Glutamatergic neuron (in vitro differentiated cells): ENCODE measurements at regions not wholly inside any gene's neighbourhood (a gene's known extent, or its start where the extent isn't known, plus 50 kb on each side); places are given as distances from the start of the nearest gene placed in this dataset.

Experiments used
- DNase-seq: peaks from one replicate; pipeline ENCODE4 v3.0.0; 2022
- H3K27ac Mint-ChIP-seq: one replicate; pipeline ENCODE4 v1.8.0; 2020; ENCODE audit warnings: mild to moderate bottlenecking, mixed read lengths, inconsistent platforms; ENCODE audit not compliant: unreplicated experiment
- H3K27me3 Mint-ChIP-seq: one replicate; pipeline ENCODE4 v1.8.0; 2020; ENCODE audit warnings: mild to moderate bottlenecking, moderate library complexity, mixed read lengths, inconsistent platforms; ENCODE audit not compliant: unreplicated experiment
- H3K36me3 Mint-ChIP-seq: one replicate; pipeline ENCODE4 v1.8.0; 2020; ENCODE audit warnings: mild to moderate bottlenecking, mixed read lengths, inconsistent platforms; ENCODE audit not compliant: unreplicated experiment
- H3K4me1 Mint-ChIP-seq: one replicate; pipeline ENCODE4 v1.8.0; 2020; ENCODE audit warnings: mild to moderate bottlenecking, low read depth, mixed read lengths, inconsistent platforms; ENCODE audit not compliant: unreplicated experiment
- H3K4me3 Mint-ChIP-seq: one replicate; pipeline ENCODE4 v1.8.0; 2020; ENCODE audit warnings: mild to moderate bottlenecking, mixed read lengths, inconsistent platforms; ENCODE audit not compliant: unreplicated experiment
- H3K9me3 Mint-ChIP-seq: one replicate; pipeline ENCODE4 v1.8.0; 2020; ENCODE audit warnings: mild to moderate bottlenecking, moderate library complexity, mixed read lengths, inconsistent platforms; ENCODE audit not compliant: unreplicated experiment
- CTCF ChIP-seq: fragments of 200-600 bp; sonication (generic); IDR thresholded peaks from one replicate; pipeline ENCODE4 v1.5.0; 2021; ENCODE audit not compliant: partially characterized antibody, unreplicated experiment

GRCh38 chr11:122313581-122313980 is 197.6 kb upstream of the BLID start:
- Mint-ChIP-seq H3K9me3 (no peaks in the 10 kb centered on the region), H3K27me3 (no peaks in the 10 kb centered on the region), H3K4me3 (no peak overlapping the region), H3K27ac (no peak overlapping the region), H3K36me3 (no peaks in the 10 kb centered on the region), H3K4me1 (no peaks in the 10 kb centered on the region)
- no peak for DNase-seq
- no peak for TF ChIP-seq CTCF

GRCh38 chr11:122311216-122311755 is 195.3 kb upstream of the BLID start:
- Mint-ChIP-seq H3K4me1 (no peaks in the 10 kb centered on the region), H3K36me3 (no peaks in the 10 kb centered on the region), H3K9me3 (no peaks in the 10 kb centered on the region), H3K27ac (no peak overlapping the region), H3K4me3 (no peak overlapping the region), H3K27me3 (no peaks in the 10 kb centered on the region)
- no peak for TF ChIP-seq CTCF
- DNase-seq: no peak

GRCh38 chr11:122310766-122311165 is 194.8 kb upstream of the BLID start:
- no peaks in the 10 kb centered on the region for H3K9me3 Mint-ChIP-seq
- H3K36me3 Mint-ChIP-seq: no peaks in the 10 kb centered on the region
- no peaks in the 10 kb centered on the region for H3K4me1 Mint-ChIP-seq
- no peaks in the 10 kb centered on the region for H3K27me3 Mint-ChIP-seq
- TF ChIP-seq CTCF: no peak
- H3K27ac Mint-ChIP-seq: no peak overlapping the region
- no peak for DNase-seq
- no peak overlapping the region for H3K4me3 Mint-ChIP-seq

GRCh38 chr11:122309262-122309925 is 193.4 kb upstream of the BLID start:
- Mint-ChIP-seq H3K27me3 (no peaks in the 10 kb centered on the region), H3K9me3 (no peaks in the 10 kb centered on the region), H3K4me3 (no peak overlapping the region), H3K36me3 (no peaks in the 10 kb centered on the region), H3K27ac (no peak overlapping the region), H3K4me1 (no peaks in the 10 kb centered on the region)
- DNase-seq: no peak
- no peak for TF ChIP-seq CTCF

- Mint-ChIP-seq H3K4me3 (no peak overlapping the region), H3K36me3 (no peaks in the 10 kb centered on the region), H3K27me3 (no peaks in the 10 kb centered on the region), H3K9me3 (no peaks in the 10 kb centered on the region), H3K4me1 (no peaks in the 10 kb centered on the region), H3K27ac (no peak overlapping the region)
- no peak for DNase-seq
- no peak for TF ChIP-seq CTCF
These were observed 192.2 kb upstream of the BLID start for GRCh38 chr11:122308226-122308625.
